Activated naive CD4-positive, alpha-beta T cell treated with anti-CD3 and anti-CD28 coated beads, Interleukin-2, amount 50 U/mL, for 24 hours (primary cell): ENCODE measurements at regions not wholly inside any gene's neighbourhood (a gene's known extent, or its start where the extent isn't known, plus 50 kb on each side); places are given as distances from the start of the nearest gene placed in this dataset.
"Not testable (repeated sequence)": the region's sequence is repeated elsewhere in the genome, so short reads cannot be mapped to it uniquely, and the experiment has no call there.

ENCODE experiments used
- H3K27ac Mint-ChIP-seq: one replicate; pipeline ENCODE4 v1.8.0; 2021; ENCODE audit warnings: mild to moderate bottlenecking, mixed read lengths
- H3K27me3 Mint-ChIP-seq: one replicate; pipeline ENCODE4 v1.8.0; 2021; ENCODE audit warnings: mixed read lengths
- H3K36me3 Mint-ChIP-seq: one replicate; pipeline ENCODE4 v1.8.0; 2021; ENCODE audit warnings: mixed read lengths
- H3K4me1 Mint-ChIP-seq: one replicate; pipeline ENCODE4 v1.8.0; 2021; ENCODE audit warnings: mixed read lengths
- H3K4me3 Mint-ChIP-seq: one replicate; pipeline ENCODE4 v1.8.0; 2021; ENCODE audit warnings: mild to moderate bottlenecking, mixed read lengths
- H3K9me3 Mint-ChIP-seq: one replicate; pipeline ENCODE4 v1.8.0; 2021; ENCODE audit warnings: mixed read lengths

GRCh38 chr5:21051945-21052344, 1063.9 kb upstream of the CDH18 start:
- Mint-ChIP-seq H3K27me3 (no peaks in the 10 kb centered on the region), H3K27ac (no peak overlapping the region), H3K36me3 (no peaks in the 10 kb centered on the region), H3K9me3 (peaks cover 8% of the 10 kb centered on the region), H3K4me3 (no peak overlapping the region), H3K4me1 (no peaks in the 10 kb centered on the region)

GRCh38 chr5:21049901-21050300, 1061.9 kb upstream of the CDH18 start:
- peaks cover 8% of the 10 kb centered on the region for H3K9me3 Mint-ChIP-seq
- H3K4me1 Mint-ChIP-seq = no peaks in the 10 kb centered on the region
- H3K4me3 Mint-ChIP-seq = no peak overlapping the region
- H3K27me3 Mint-ChIP-seq = no peaks in the 10 kb centered on the region
- H3K27ac Mint-ChIP-seq = no peak overlapping the region
- H3K36me3 Mint-ChIP-seq = no peaks in the 10 kb centered on the region

- H3K4me3 Mint-ChIP-seq = no peak overlapping the region
- H3K27ac Mint-ChIP-seq = no peak overlapping the region
- no peaks in the 10 kb centered on the region for H3K27me3 Mint-ChIP-seq
- H3K9me3 Mint-ChIP-seq = no peaks in the 10 kb centered on the region
- no peaks in the 10 kb centered on the region for H3K4me1 Mint-ChIP-seq
- no peaks in the 10 kb centered on the region for H3K36me3 Mint-ChIP-seq
These were observed 1043.0 kb upstream of the CDH18 start for GRCh38 chr5:21030981-21031380.

GRCh38 chr5:21024966-21025365, 1037.0 kb upstream of the CDH18 start:
- Mint-ChIP-seq H3K4me3 (no peak overlapping the region), H3K9me3 (peaks cover 5% of the 10 kb centered on the region), H3K4me1 (no peaks in the 10 kb centered on the region), H3K27me3 (no peaks in the 10 kb centered on the region), H3K36me3 (no peaks in the 10 kb centered on the region), H3K27ac (no peak overlapping the region)

GRCh38 chr5:21013237-21013636, 1025.2 kb upstream of the CDH18 start:
- Mint-ChIP-seq H3K36me3 (no peaks in the 10 kb centered on the region), H3K9me3 (no peaks in the 10 kb centered on the region), H3K4me3 (no peak overlapping the region), H3K27me3 (no peaks in the 10 kb centered on the region), H3K4me1 (no peaks in the 10 kb centered on the region), H3K27ac (no peak overlapping the region)

- Mint-ChIP-seq H3K27ac (no peak overlapping the region), H3K4me3 (no peak overlapping the region), H3K9me3 (peaks cover 6% of the 10 kb centered on the region), H3K36me3 (no peaks in the 10 kb centered on the region), H3K4me1 (no peaks in the 10 kb centered on the region), H3K27me3 (no peaks in the 10 kb centered on the region)
These were observed 1019.8 kb upstream of the CDH18 start for GRCh38 chr5:21007781-21008180.

GRCh38 chr5:20988933-20989332, 1000.9 kb upstream of the CDH18 start:
- H3K27ac Mint-ChIP-seq, H3K9me3 Mint-ChIP-seq, H3K27me3 Mint-ChIP-seq, H3K4me1 Mint-ChIP-seq, H3K36me3 Mint-ChIP-seq, H3K4me3 Mint-ChIP-seq: not testable (repeated sequence)

GRCh38 chr5:20985754-20986153, 997.8 kb upstream of the CDH18 start:
- no peaks in the 10 kb centered on the region for H3K36me3 Mint-ChIP-seq
- peaks cover 8% of the 10 kb centered on the region for H3K9me3 Mint-ChIP-seq
- H3K27me3 Mint-ChIP-seq = no peaks in the 10 kb centered on the region
- H3K27ac Mint-ChIP-seq = no peak overlapping the region
- H3K4me1 Mint-ChIP-seq = no peaks in the 10 kb centered on the region
- no peak overlapping the region for H3K4me3 Mint-ChIP-seq

GRCh38 chr5:20974426-20974825, 986.4 kb upstream of the CDH18 start:
- H3K4me3 Mint-ChIP-seq = no peak overlapping the region
- H3K27me3 Mint-ChIP-seq = no peaks in the 10 kb centered on the region
- H3K36me3 Mint-ChIP-seq = no peaks in the 10 kb centered on the region
- no peak overlapping the region for H3K27ac Mint-ChIP-seq
- H3K9me3 Mint-ChIP-seq = peaks cover 4% of the 10 kb centered on the region
- no peaks in the 10 kb centered on the region for H3K4me1 Mint-ChIP-seq

- H3K27ac Mint-ChIP-seq = no peak overlapping the region
- no peaks in the 10 kb centered on the region for H3K4me1 Mint-ChIP-seq
- H3K9me3 Mint-ChIP-seq = peaks cover 4% of the 10 kb centered on the region
- no peak overlapping the region for H3K4me3 Mint-ChIP-seq
- no peaks in the 10 kb centered on the region for H3K27me3 Mint-ChIP-seq
- no peaks in the 10 kb centered on the region for H3K36me3 Mint-ChIP-seq
These were observed 984.5 kb upstream of the CDH18 start for GRCh38 chr5:20972419-20972925.

- Mint-ChIP-seq H3K9me3 (peaks cover 14% of the 10 kb centered on the region), H3K4me3 (no peak overlapping the region), H3K36me3 (no peaks in the 10 kb centered on the region), H3K27ac (no peak overlapping the region), H3K4me1 (no peaks in the 10 kb centered on the region), H3K27me3 (no peaks in the 10 kb centered on the region)
These were observed 971.3 kb upstream of the CDH18 start for GRCh38 chr5:20959347-20959746.

GRCh38 chr5:20958641-20959040, 970.6 kb upstream of the CDH18 start:
- Mint-ChIP-seq H3K4me1 (no peaks in the 10 kb centered on the region), H3K4me3 (no peak overlapping the region), H3K27me3 (no peaks in the 10 kb centered on the region), H3K36me3 (no peaks in the 10 kb centered on the region), H3K9me3 (peaks cover 14% of the 10 kb centered on the region), H3K27ac (no peak overlapping the region)

- no peak overlapping the region for H3K27ac Mint-ChIP-seq
- H3K4me3 Mint-ChIP-seq = no peak overlapping the region
- H3K9me3 Mint-ChIP-seq = peaks cover 10% of the 10 kb centered on the region
- no peaks in the 10 kb centered on the region for H3K4me1 Mint-ChIP-seq
- no peaks in the 10 kb centered on the region for H3K27me3 Mint-ChIP-seq
- H3K36me3 Mint-ChIP-seq = no peaks in the 10 kb centered on the region
These were observed 968.1 kb upstream of the CDH18 start for GRCh38 chr5:20956134-20956533.

GRCh38 chr5:20949636-20950035, 961.6 kb upstream of the CDH18 start:
- Mint-ChIP-seq H3K9me3 (peaks cover 17% of the 10 kb centered on the region), H3K4me3 (no peak overlapping the region), H3K36me3 (no peaks in the 10 kb centered on the region), H3K4me1 (no peaks in the 10 kb centered on the region), H3K27ac (no peak overlapping the region), H3K27me3 (no peaks in the 10 kb centered on the region)

- not testable (repeated sequence) for H3K27ac Mint-ChIP-seq, H3K4me1 Mint-ChIP-seq, H3K4me3 Mint-ChIP-seq, H3K36me3 Mint-ChIP-seq, H3K9me3 Mint-ChIP-seq, H3K27me3 Mint-ChIP-seq
These were observed 955.4 kb upstream of the CDH18 start for GRCh38 chr5:20943183-20943971.

GRCh38 chr5:20942603-20943002, 954.6 kb upstream of the CDH18 start:
- H3K36me3 Mint-ChIP-seq, H3K9me3 Mint-ChIP-seq, H3K27me3 Mint-ChIP-seq, H3K4me3 Mint-ChIP-seq, H3K4me1 Mint-ChIP-seq, H3K27ac Mint-ChIP-seq: not testable (repeated sequence)

- not testable (repeated sequence) for H3K4me3 Mint-ChIP-seq, H3K4me1 Mint-ChIP-seq, H3K27me3 Mint-ChIP-seq
These were observed 952.8 kb upstream of the CDH18 start for GRCh38 chr5:20940786-20941185.

More at GRCh38 chr5:20940786-20941185, 952.8 kb upstream of the CDH18 start:
- not testable (repeated sequence) for H3K27ac Mint-ChIP-seq, H3K9me3 Mint-ChIP-seq, H3K36me3 Mint-ChIP-seq
